ENCODE measurements at regions not wholly inside any gene's neighbourhood (a gene's known extent, or its start where the extent isn't known, plus 50 kb on each side); places are given as distances from the start of the nearest gene placed in this dataset.

DNA sequence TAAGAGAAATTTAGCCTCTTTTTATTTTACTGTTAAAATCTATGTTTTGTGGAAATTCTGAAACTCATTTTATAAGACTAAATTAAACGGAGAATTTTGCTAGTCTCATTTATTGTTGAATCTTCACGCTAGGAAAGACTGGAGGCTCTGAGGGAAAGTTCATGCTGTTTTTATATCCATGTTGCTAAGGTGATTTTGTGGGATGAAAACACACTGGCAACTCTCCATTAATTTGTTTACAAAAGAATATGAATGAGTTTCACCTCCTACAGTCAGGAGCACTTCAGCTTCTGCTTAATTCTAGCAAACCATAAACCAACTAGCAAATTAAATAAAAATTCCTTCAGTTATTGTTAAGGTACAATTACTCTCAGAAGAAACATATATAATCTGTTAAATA is 195.4 kb downstream of the RAP2B start:
- TF ChIP-seq, protein P1, sequence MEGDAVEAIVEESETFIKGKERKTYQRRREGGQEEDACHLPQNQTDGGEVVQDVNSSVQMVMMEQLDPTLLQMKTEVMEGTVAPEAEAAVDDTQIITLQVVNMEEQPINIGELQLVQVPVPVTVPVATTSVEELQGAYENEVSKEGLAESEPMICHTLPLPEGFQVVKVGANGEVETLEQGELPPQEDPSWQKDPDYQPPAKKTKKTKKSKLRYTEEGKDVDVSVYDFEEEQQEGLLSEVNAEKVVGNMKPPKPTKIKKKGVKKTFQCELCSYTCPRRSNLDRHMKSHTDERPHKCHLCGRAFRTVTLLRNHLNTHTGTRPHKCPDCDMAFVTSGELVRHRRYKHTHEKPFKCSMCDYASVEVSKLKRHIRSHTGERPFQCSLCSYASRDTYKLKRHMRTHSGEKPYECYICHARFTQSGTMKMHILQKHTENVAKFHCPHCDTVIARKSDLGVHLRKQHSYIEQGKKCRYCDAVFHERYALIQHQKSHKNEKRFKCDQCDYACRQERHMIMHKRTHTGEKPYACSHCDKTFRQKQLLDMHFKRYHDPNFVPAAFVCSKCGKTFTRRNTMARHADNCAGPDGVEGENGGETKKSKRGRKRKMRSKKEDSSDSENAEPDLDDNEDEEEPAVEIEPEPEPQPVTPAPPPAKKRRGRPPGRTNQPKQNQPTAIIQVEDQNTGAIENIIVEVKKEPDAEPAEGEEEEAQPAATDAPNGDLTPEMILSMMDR (IDR thresholded peaks at IDR 0.05 in 8 of 11, conservative IDR thresholded peaks at IDR 0.05 in 3 of 11), result no peak
- TF ChIP-seq POLR2AphosphoS5 (IDR thresholded peaks at IDR 0.05) (no peak), POLR2A (IDR thresholded peaks at IDR 0.05) (no peak)

Data from spleen (tissue), 7 donors.